GM23338 (cell line): ENCODE measurements at regions not wholly inside any gene's neighbourhood (a gene's known extent, or its start where the extent isn't known, plus 50 kb on each side); places are given as distances from the start of the nearest gene placed in this dataset.

ENCODE experiments used
- CREB1 ChIP-seq: fragments of 250-450 bp; sonication (Bioruptor Pico); IDR thresholded peaks from 2 replicates; pipeline ENCODE4 v1.5.0; 2020; ENCODE audit warnings: low read depth, mild to moderate bottlenecking, moderate library complexity
- EZH2 ChIP-seq: fragments of 200-600 bp; sonication (generic); IDR thresholded peaks from one replicate; pipeline ENCODE4 v1.8.0; 2017; ENCODE audit warnings: antibody characterized with exemption, mild to moderate bottlenecking, low read depth; ENCODE audit not compliant: unreplicated experiment
- EZH2phosphoT487 ChIP-seq: fragments of 200-600 bp; sonication (generic); IDR thresholded peaks from one replicate; pipeline ENCODE4 v1.8.1; 2018; ENCODE audit warnings: antibody characterized with exemption; ENCODE audit not compliant: unreplicated experiment
- NANOG ChIP-seq: IDR thresholded peaks from 2 replicates; pipeline ENCODE4 v1.6.1; 2016; ENCODE audit warnings: antibody characterized with exemption, borderline replicate concordance
- POLR2AphosphoS5 ChIP-seq: IDR thresholded peaks from 2 replicates; pipeline ENCODE4 v1.6.1; 2016; ENCODE audit warnings: antibody characterized with exemption, low read depth
- STAT1 ChIP-seq: IDR thresholded peaks from one replicate; pipeline ENCODE4 v1.6.1; 2016; ENCODE audit warnings: antibody characterized with exemption; ENCODE audit not compliant: unreplicated experiment
- TF ChIP-seq, protein P1 (sequence below): fragments of 250-450 bp; sonication (Bioruptor Pico); IDR thresholded peaks from 2 replicates; pipeline ENCODE4 v1.5.0; 2020; ENCODE audit warnings: mild to moderate bottlenecking, moderate library complexity
- TF ChIP-seq, protein P2 (sequence below): IDR thresholded peaks from 2 replicates; pipeline ENCODE4 v1.6.1; 2016; ENCODE audit warnings: antibody characterized with exemption
- TF ChIP-seq, protein P3 (sequence below), 2 experiments: fragments of 200-600 bp in 1 of 2; sonication (generic) in 1 of 2; conservative IDR thresholded peaks; 2 replicates each; pipeline versions ENCODE4 v1.5.1 to v1.6.1; 2016 to 2017; ENCODE audit warnings: antibody characterized with exemption in 2 of 2, low read depth in 2 of 2, mild to moderate bottlenecking in 2 of 2, moderate library complexity in 1 of 2

DNA sequence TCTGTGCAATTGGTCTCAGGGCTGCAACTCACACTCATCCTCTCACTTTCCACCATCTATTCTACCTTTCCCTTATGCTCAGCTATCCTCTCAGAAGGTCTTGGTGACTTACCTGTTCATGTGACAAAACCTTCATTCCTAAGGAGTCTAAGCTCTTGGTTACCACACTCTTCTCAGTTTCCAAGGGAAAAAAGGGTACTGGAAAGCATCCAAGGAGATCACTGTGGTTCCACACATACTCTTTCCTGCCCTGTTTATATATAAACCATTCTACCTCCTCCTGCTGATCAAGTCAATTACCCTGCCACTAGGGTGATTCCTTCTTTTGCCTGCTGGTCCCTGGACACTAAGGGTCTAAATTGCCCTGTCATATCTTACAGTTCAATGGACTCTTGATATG, 57.2 kb upstream of the MAML3 start (continued):
- TF ChIP-seq, protein P1, sequence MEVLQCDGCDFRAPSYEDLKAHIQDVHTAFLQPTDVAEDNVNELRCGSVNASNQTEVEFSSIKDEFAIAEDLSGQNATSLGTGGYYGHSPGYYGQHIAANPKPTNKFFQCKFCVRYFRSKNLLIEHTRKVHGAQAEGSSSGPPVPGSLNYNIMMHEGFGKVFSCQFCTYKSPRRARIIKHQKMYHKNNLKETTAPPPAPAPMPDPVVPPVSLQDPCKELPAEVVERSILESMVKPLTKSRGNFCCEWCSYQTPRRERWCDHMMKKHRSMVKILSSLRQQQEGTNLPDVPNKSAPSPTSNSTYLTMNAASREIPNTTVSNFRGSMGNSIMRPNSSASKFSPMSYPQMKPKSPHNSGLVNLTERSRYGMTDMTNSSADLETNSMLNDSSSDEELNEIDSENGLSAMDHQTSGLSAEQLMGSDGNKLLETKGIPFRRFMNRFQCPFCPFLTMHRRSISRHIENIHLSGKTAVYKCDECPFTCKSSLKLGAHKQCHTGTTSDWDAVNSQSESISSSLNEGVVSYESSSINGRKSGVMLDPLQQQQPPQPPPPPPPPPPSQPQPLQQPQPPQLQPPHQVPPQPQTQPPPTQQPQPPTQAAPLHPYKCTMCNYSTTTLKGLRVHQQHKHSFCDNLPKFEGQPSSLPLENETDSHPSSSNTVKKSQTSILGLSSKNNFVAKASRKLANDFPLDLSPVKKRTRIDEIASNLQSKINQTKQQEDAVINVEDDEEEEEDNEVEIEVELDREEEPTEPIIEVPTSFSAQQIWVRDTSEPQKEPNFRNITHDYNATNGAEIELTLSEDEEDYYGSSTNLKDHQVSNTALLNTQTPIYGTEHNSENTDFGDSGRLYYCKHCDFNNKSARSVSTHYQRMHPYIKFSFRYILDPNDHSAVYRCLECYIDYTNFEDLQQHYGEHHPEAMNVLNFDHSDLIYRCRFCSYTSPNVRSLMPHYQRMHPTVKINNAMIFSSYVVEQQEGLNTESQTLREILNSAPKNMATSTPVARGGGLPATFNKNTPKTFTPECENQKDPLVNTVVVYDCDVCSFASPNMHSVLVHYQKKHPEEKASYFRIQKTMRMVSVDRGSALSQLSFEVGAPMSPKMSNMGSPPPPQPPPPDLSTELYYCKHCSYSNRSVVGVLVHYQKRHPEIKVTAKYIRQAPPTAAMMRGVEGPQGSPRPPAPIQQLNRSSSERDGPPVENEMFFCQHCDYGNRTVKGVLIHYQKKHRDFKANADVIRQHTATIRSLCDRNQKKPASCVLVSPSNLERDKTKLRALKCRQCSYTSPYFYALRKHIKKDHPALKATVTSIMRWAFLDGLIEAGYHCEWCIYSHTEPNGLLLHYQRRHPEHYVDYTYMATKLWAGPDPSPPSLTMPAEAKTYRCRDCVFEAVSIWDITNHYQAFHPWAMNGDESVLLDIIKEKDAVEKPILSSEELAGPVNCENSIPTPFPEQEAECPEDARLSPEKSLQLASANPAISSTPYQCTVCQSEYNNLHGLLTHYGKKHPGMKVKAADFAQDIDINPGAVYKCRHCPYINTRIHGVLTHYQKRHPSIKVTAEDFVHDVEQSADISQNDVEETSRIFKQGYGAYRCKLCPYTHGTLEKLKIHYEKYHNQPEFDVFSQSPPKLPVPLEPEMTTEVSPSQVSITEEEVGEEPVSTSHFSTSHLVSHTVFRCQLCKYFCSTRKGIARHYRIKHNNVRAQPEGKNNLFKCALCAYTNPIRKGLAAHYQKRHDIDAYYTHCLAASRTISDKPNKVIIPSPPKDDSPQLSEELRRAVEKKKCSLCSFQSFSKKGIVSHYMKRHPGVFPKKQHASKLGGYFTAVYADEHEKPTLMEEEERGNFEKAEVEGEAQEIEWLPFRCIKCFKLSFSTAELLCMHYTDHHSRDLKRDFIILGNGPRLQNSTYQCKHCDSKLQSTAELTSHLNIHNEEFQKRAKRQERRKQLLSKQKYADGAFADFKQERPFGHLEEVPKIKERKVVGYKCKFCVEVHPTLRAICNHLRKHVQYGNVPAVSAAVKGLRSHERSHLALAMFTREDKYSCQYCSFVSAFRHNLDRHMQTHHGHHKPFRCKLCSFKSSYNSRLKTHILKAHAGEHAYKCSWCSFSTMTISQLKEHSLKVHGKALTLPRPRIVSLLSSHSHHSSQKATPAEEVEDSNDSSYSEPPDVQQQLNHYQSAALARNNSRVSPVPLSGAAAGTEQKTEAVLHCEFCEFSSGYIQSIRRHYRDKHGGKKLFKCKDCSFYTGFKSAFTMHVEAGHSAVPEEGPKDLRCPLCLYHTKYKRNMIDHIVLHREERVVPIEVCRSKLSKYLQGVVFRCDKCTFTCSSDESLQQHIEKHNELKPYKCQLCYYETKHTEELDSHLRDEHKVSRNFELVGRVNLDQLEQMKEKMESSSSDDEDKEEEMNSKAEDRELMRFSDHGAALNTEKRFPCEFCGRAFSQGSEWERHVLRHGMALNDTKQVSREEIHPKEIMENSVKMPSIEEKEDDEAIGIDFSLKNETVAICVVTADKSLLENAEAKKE (CRISPR knock-in tag): no peak
- TF ChIP-seq NANOG (no peak), EZH2 (no peak), CREB1 (CRISPR knock-in tag) (no peak), POLR2AphosphoS5 (no peak), STAT1 (no peak), EZH2phosphoT487 (no peak)
- TF ChIP-seq, protein P2, sequence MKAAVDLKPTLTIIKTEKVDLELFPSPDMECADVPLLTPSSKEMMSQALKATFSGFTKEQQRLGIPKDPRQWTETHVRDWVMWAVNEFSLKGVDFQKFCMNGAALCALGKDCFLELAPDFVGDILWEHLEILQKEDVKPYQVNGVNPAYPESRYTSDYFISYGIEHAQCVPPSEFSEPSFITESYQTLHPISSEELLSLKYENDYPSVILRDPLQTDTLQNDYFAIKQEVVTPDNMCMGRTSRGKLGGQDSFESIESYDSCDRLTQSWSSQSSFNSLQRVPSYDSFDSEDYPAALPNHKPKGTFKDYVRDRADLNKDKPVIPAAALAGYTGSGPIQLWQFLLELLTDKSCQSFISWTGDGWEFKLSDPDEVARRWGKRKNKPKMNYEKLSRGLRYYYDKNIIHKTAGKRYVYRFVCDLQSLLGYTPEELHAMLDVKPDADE: no peak
- TF ChIP-seq, protein P3, sequence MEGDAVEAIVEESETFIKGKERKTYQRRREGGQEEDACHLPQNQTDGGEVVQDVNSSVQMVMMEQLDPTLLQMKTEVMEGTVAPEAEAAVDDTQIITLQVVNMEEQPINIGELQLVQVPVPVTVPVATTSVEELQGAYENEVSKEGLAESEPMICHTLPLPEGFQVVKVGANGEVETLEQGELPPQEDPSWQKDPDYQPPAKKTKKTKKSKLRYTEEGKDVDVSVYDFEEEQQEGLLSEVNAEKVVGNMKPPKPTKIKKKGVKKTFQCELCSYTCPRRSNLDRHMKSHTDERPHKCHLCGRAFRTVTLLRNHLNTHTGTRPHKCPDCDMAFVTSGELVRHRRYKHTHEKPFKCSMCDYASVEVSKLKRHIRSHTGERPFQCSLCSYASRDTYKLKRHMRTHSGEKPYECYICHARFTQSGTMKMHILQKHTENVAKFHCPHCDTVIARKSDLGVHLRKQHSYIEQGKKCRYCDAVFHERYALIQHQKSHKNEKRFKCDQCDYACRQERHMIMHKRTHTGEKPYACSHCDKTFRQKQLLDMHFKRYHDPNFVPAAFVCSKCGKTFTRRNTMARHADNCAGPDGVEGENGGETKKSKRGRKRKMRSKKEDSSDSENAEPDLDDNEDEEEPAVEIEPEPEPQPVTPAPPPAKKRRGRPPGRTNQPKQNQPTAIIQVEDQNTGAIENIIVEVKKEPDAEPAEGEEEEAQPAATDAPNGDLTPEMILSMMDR (conservative IDR thresholded peaks at IDR 0.05; ENCODE audit: low read depth in 2 of 2): no peak
